ACHN (cell line): ENCODE measurements at regions not wholly inside any gene's neighbourhood (a gene's known extent, or its start where the extent isn't known, plus 50 kb on each side); places are given as distances from the start of the nearest gene placed in this dataset.
"Not testable (repeated sequence)": the region's sequence is repeated elsewhere in the genome, so short reads cannot be mapped to it uniquely, and the experiment has no call there.

Source experiments
- DNase-seq: peaks from one replicate; pipeline ENCODE4 v3.0.0-alpha.2; 2015
- in situ Hi-C: cut with HindIII; loops from 2 replicates; pipeline ENCODE4 v1.10.0; 2017; ENCODE audit warnings: low sequenced_read_pairs, low pct_ligation_motif_present, low pct_unique_long_range_greater_than_20kb

DNA sequence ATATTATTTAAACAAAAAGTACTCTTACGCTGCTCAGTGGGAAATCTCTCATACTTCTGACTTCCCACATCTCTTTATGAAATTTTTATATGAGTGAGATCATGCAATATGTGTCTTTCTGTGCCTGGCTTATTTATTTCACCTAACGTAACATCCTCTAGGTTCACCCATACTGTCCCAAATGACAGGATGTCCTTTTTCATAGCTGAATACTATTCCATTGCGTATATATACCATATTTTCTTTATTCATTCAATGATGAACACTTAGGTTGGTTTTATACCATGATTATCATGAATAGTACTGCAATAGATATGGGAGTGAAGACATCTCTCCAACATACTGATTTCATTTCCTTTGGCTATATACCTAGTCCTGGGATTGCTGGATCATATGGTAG lies 57.8 kb upstream of the TPP2 start:
- in situ Hi-C loops = no loop called here
- no peak for DNase-seq

GRCh38 chr13:102536695-102537485 lies 59.9 kb upstream of the TPP2 start:
- no peak for DNase-seq
- in situ Hi-C loops = no loop called here

- in situ Hi-C loops = no loop called here
- DNase-seq = no peak
Observed at GRCh38 chr13:102536196-102536595, 60.6 kb upstream of the TPP2 start.

DNA sequence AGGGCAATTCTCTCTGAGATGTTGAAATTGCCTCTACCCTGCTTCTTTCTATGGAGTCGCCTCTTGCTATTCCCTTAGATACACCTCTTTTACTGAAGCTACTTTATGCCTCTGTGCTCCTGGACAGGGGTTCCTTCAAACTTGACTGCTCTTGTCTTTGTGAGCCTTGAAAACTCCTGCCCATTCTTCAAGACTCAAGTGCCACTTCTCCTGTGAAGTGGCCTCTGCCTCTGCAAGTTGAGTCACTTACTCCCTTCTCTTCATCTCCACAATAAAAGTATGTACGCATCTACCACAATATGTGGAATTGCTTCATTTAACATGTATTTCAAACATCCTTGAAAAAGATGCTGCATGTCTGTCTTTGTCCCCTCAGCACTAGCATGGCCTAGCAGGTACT lies 66.0 kb upstream of the TPP2 start:
- in situ Hi-C loops = no loop called here
- DNase-seq = no peak

GRCh38 chr13:102522251-102522650 lies 74.5 kb upstream of the TPP2 start:
- in situ Hi-C loops, DNase-seq: not testable (repeated sequence)

DNA sequence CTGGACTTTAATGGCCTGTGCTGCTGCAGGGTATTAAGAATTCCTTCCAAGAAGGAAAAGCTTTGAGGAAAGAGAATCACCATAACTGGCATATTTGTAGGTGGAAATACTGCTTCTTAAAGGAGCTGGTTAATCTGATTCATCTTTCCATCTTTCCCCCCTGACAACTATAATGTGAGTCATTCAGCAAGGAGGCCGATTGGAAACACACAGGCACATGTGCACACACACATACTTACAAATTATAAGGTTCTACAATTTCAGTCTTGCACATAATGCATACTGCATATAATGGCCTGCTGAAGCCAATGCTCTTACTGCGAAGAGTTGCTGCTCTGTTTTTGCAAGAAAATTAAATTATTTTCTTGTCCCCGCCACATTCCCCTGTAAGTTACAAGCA lies 78.8 kb upstream of the TPP2 start:
- in situ Hi-C loops = no loop called here
- no peak for DNase-seq

DNA sequence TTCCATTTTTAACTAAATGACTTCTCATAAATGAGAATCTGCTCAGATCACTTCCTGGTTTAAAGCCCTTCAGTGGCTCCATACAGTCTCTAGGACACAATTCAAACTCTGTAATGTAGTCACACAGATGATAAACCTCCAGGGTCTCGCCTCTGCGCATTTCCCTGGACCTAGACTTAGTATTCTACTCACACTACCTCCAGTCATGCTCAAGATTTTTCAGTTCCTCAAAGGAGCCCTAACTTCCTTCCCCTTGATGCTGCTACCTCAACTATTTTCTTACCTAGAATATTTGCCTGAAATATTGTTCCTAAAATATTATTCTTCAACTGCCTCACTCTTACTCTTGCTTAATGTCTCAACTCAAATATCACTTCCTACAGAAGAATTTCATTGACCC lies 86.7 kb upstream of the TPP2 start:
- no peak for DNase-seq
- in situ Hi-C loops = no loop called here

- no peak for DNase-seq
- in situ Hi-C loops = no loop called here
Observed at GRCh38 chr13:102508411-102508810, 88.4 kb upstream of the TPP2 start.

DNA sequence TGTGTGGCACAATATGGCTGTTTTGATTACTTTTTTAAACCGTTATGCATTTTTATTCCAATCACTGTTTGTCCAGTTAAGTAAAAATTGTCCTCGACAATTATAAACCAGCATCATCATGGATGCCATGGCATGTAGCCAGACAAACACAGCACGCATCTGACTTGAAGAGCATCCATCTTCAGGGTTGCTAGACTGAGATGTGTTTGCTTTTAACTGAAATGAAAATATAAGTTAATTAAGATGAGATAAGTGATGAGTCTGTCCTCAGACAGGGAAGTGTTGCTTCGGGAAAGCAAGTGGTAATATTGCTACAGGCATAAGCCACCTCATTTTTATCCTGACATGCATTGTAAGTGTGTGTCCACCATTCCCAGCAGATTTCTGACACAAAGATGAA lies 92.8 kb upstream of the TPP2 start:
- in situ Hi-C loops = no loop called here
- no peak for DNase-seq

DNA sequence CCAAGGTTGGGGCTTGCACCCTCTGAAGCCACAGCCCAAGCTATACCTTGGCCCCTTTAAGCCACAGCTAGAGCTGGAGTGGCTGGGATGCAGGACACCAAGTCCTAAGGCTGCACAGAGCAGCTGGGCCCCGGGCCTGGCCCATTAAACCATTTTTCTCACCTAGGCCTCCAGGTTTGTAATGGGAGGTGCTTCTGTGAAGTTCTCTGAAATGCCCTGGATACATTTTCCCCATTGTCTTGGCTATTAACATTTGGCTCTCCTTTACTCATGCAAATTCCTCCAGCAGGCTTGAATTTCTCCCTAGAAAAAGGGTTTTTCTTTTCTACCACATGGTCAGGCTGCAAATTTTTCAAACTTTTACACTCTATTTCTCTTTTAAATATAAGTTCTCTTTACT lies 93.8 kb upstream of the FGF14 start:
- in situ Hi-C loops = no loop called here
- DNase-seq = no peak

- in situ Hi-C loops = no loop called here
- DNase-seq = no peak
Observed at GRCh38 chr13:102487330-102487729, 85.5 kb upstream of the FGF14 start.

DNA sequence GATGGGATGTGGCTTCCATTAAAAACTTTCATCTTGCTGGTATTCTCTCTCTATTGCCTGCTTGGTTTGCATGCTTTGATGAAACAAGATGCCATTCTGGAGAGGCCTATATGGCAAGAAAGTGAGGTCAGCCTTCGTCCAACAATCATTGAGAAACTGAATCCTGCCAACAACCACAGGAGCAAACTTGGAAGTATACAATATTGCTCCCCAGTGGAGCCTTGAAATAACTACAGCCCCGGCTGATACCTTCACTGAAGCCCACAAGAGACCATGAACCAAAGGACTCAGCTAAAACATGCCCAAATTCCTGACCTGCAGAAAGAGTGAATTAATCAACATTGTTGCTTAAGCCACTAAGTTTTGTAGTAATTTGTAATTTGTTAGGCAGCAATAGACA lies 82.5 kb upstream of the FGF14 start:
- in situ Hi-C loops = no loop called here
- DNase-seq = peak; percentile 22

DNA sequence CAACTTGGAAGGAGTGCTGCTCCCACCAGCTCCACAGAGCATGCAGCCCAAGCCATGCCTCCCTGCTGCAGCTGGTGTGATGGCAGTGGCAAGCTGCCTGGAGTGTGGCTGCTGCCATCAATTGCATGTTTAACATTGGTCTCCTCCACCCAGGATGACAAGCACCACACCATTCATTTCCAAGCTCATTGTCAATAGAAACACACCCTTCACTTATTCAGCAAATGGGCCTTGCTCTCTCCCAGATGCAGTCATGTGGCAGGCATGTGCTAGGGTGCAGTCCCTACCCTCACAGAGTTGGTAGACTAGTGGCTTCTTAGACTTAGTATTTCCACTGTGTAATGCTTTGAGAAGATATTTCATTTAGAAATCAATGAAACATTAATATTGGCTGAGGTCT lies 70.8 kb upstream of the FGF14 start:
- DNase-seq = no peak
- in situ Hi-C loops = no loop called here

GRCh38 chr13:102470283-102470917 lies 68.6 kb upstream of the FGF14 start:
- in situ Hi-C loops = no loop called here
- no peak for DNase-seq

- in situ Hi-C loops = no loop called here
Observed at GRCh38 chr13:102466610-102467190, 64.9 kb upstream of the FGF14 start.

DNA sequence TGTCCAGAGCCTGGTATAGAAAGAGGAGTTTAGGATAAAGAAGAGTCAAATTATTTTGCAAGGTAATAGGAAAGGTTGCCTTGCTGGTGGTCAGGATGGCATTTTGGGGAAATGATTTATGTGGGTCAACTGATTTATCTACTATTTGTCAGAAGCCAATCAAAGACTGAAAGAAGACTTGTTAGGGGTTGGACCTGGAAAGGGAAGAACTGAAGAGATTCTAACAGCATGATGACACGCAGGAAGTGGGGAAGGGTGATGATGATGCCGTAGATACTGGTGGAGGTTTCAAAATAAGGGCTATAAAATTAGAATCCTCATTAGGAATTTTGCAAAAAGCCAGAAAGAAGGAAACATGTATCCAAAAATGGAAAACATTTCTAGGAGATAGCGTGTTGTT lies 60.7 kb upstream of the FGF14 start:
- DNase-seq = no peak
- in situ Hi-C loops = no loop called here

More at GRCh38 chr13:102466610-102467190, 64.9 kb upstream of the FGF14 start:
- no peak for DNase-seq

- in situ Hi-C loops = no loop called here
Observed at GRCh38 chr13:102461302-102461701, 59.5 kb upstream of the FGF14 start.

GRCh38 chr13:102460806-102461205 lies 59.0 kb upstream of the FGF14 start:
- in situ Hi-C loops = no loop called here
- DNase-seq = no peak

More at GRCh38 chr13:102461302-102461701, 59.5 kb upstream of the FGF14 start:
- no peak for DNase-seq

DNA sequence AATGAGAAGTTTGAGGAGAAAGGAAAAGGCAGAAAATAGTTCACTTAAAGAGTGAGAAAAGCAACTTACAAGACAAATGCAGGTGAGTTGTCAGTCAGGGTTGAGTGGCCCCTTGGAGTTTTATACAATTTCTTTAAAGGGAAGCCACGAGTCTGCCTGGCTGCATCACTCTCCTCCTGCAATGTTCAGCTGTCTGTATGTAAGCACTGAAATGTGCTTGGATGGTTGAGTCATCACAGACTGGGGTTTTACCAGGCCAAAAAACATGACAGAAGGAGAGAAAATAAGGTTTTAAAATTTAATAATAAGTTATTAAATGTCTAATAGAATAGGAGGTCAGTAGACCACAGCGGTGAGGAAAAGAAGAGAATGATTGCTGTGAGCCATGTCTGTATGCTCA lies 51.0 kb upstream of the FGF14 start:
- no peak for DNase-seq
- in situ Hi-C loops = no loop called here
